Neural cell (in vitro differentiated cells): ENCODE measurements at regions not wholly inside any gene's neighbourhood (a gene's known extent, or its start where the extent isn't known, plus 50 kb on each side); places are given as distances from the start of the nearest gene placed in this dataset.

Experiments used
- H2AFZ ChIP-seq: fragments of 200-600, 300-800 bp; sonication (generic), shearing (Covaris generic); 2 replicates; pipeline ENCODE4 v1.6.0; 2014; ENCODE audit warnings: low read depth, mild to moderate bottlenecking, antibody characterized with exemption, low read length, moderate library complexity
- H3F3A ChIP-seq: fragments of 200-600 bp; shearing (Covaris generic); 2 replicates; pipeline ENCODE4 v1.6.1; 2016; ENCODE audit warnings: mild to moderate bottlenecking, moderate library complexity, mixed read lengths, antibody characterized with exemption, low read length; ENCODE audit not compliant: insufficient read depth, poor library complexity, severe bottlenecking
- H3K27ac ChIP-seq: fragments of 200-600, 300-800 bp; sonication (generic), shearing (Covaris generic); 2 replicates; pipeline ENCODE4 v1.5.1; 2014; ENCODE audit warnings: mild to moderate bottlenecking, low read length, moderate library complexity
- H3K27me3 ChIP-seq: fragments of 300-800, 200-600 bp; sonication (generic), shearing (Covaris generic); 2 replicates; pipeline ENCODE4 v1.6.0; 2014; ENCODE audit warnings: mild to moderate bottlenecking, low read depth, low read length, moderate library complexity; ENCODE audit not compliant: insufficient read depth
- H3K36me3 ChIP-seq: fragments of 300-800, 200-600 bp; sonication (generic), shearing (Covaris generic); 2 replicates; pipeline ENCODE4 v1.5.1; 2014; ENCODE audit warnings: mild to moderate bottlenecking, antibody characterized with exemption, low read length, moderate library complexity; ENCODE audit not compliant: insufficient read depth
- H3K4me2 ChIP-seq: fragments of 300-800, 200-600 bp; sonication (generic), shearing (Covaris generic); 2 replicates; pipeline ENCODE4 v1.6.0; 2014; ENCODE audit warnings: mild to moderate bottlenecking, low read length
- H3K4me3 ChIP-seq: fragments of 300-800, 200-600 bp; sonication (generic), shearing (Covaris generic); 2 replicates; pipeline ENCODE4 v1.5.1; 2014; ENCODE audit warnings: mild to moderate bottlenecking, low read length, moderate library complexity
- H3K79me2 ChIP-seq: fragments of 200-600 bp; shearing (Covaris generic); replicated peaks from 2 replicates; pipeline ENCODE4 v1.6.0; 2014; ENCODE audit warnings: mild to moderate bottlenecking, low read length, moderate library complexity; ENCODE audit not compliant: insufficient read depth
- H3K9ac ChIP-seq: fragments of 300-800, 200-600 bp; sonication (generic), shearing (Covaris generic); 2 replicates; pipeline ENCODE4 v1.6.1; 2016; ENCODE audit warnings: mild to moderate bottlenecking, low read length, mixed read lengths
- H3K9me2 ChIP-seq: fragments of 200-600 bp; shearing (Covaris generic); 2 replicates; pipeline ENCODE4 v1.6.1; 2016; ENCODE audit warnings: mild to moderate bottlenecking, low read length, mixed read lengths; ENCODE audit not compliant: insufficient read depth
- H3K9me3 ChIP-seq: fragments of 200-600, 300-800 bp; sonication (generic), shearing (Covaris generic); 2 replicates; pipeline ENCODE4 v1.6.1; 2016; ENCODE audit warnings: mild to moderate bottlenecking, mixed run types, low read length, moderate library complexity, mixed read lengths
- H4K20me1 ChIP-seq: fragments of 200-600 bp; shearing (Covaris generic); 2 replicates; pipeline ENCODE4 v1.6.1; 2016; ENCODE audit warnings: mild to moderate bottlenecking, mixed run types; ENCODE audit not compliant: insufficient read depth
- CTCF ChIP-seq: fragments of 450-650 bp; IDR thresholded peaks from 2 replicates; pipeline ENCODE4 v1.5.1; 2014; ENCODE audit warnings: antibody characterized with exemption, mild to moderate bottlenecking, moderate library complexity; ENCODE audit not compliant: poor library complexity, severe bottlenecking
- EP300 ChIP-seq: fragments of 450-650 bp; conservative IDR thresholded peaks from 2 replicates; pipeline ENCODE4 v1.6.1; 2014; ENCODE audit warnings: antibody characterized with exemption, mild to moderate bottlenecking, moderate library complexity; ENCODE audit not compliant: poor library complexity, severe bottlenecking
- EZH2 ChIP-seq: fragments of 200-600, 300-800 bp; shearing (Covaris generic), sonication (generic); IDR thresholded peaks from 2 replicates; pipeline ENCODE4 v1.6.1; 2014; ENCODE audit warnings: antibody characterized with exemption, low read length, borderline replicate concordance, mild to moderate bottlenecking; ENCODE audit not compliant: insufficient read depth, poor library complexity, severe bottlenecking
- MXI1 ChIP-seq: fragments of 450-650 bp; conservative IDR thresholded peaks from 2 replicates; pipeline ENCODE4 v1.6.1; 2014; ENCODE audit warnings: antibody characterized with exemption, mild to moderate bottlenecking; ENCODE audit not compliant: poor library complexity, severe bottlenecking
- POLR2AphosphoS5 ChIP-seq: IDR thresholded peaks from 2 replicates; pipeline ENCODE4 v1.6.1; 2012
- RAD21 ChIP-seq: fragments of 450-650 bp; conservative IDR thresholded peaks from 2 replicates; pipeline ENCODE4 v1.6.1; 2014; ENCODE audit warnings: antibody characterized with exemption, mild to moderate bottlenecking, moderate library complexity
- REST ChIP-seq: IDR thresholded peaks from 2 replicates; pipeline ENCODE4 v1.6.1; 2012; ENCODE audit warnings: borderline replicate concordance
- SMC3 ChIP-seq: fragments of 450-650 bp; conservative IDR thresholded peaks from 2 replicates; pipeline ENCODE4 v1.6.1; 2014; ENCODE audit warnings: antibody characterized with exemption, mild to moderate bottlenecking, moderate library complexity; ENCODE audit not compliant: poor library complexity
- TAF1 ChIP-seq: IDR thresholded peaks from 2 replicates; pipeline ENCODE4 v1.6.1; 2012; ENCODE audit warnings: low read depth

DNA sequence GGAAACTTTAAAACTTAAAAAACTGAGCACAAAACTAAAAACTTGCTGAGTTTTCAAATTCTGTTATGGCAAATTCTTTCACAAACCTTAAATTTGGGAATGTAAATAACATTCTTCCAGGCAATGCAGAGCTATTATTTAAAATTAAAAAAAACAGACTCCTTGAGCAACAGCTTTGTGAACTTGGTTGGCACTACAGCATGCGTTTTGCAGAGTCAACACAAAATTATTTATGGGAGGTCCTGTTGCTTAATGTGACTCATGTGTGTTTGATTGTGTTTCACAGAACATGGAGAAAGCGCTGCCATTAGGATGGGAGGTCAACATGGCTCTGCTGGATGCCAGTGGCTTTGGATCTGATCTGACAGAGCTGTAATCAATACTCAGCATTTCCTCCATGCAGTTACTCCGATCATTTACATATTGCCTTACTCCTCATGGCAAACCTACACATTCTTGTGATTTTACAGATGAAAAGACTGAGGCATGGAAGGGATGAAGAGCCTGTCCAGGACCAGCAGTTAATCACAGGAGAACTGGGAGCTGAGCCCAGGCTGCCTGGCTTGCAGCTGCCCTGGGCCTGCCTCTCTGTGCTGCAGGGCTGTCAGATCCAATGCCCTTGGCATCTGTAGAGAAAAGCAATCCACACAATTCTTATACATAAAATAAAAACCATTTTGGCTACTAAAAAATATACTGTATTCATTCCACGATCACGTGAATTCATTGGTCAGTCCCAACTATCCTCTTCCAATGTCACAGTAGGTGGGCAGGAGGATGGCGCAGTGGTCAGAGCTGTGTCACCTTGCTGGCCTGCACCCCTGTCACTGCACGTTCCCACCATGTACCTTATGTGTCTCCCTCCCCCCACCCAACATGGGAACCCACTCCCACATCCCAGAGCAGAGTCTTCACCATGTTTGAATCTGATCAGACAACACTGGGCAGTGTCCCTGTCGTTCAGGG lies 200.9 kb downstream of the CXCL12 start (continued):
- no peak for TF ChIP-seq EP300

DNA sequence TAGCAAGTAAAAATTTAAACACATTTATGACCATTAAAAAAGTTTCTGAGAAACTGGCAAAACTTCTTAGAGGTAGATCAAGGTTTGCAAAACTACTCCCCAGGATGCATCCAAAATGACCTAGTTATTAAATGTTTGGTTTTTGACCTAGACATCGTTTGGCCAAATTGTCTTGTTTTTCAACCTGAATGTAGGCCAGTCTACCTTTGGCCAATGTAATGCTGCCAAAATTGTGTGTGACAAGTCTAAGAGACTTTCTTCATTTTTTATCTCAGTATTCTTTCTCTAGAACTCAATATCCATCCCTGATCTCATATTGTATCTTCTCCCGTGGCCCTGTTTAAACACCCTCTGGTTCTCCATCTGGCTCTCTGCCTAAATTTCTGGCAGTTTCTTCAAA lies 202.0 kb downstream of the CXCL12 start:
- Histone ChIP-seq H3K27ac (no peak overlapping the region), H3K36me3 (no peaks in the 10 kb centered on the region), H3F3A (no peaks in the 10 kb centered on the region), H2AFZ (no peak overlapping the region), H3K4me3 (no peak overlapping the region), H3K79me2 (no peaks in the 10 kb centered on the region), H4K20me1 (no peaks in the 10 kb centered on the region), H3K9ac (no peak overlapping the region), H3K27me3 (no peaks in the 10 kb centered on the region), H3K4me2 (no peak overlapping the region), H3K9me2 (no peaks in the 10 kb centered on the region), H3K9me3 (no peaks in the 10 kb centered on the region)
- TF ChIP-seq SMC3 (no peak), CTCF (no peak), POLR2AphosphoS5 (no peak), EP300 (no peak), EZH2 (no peak), TAF1 (no peak), RAD21 (no peak), REST (no peak), MXI1 (no peak)

- Histone ChIP-seq H3K4me2 (no peak overlapping the region), H3K36me3 (no peaks in the 10 kb centered on the region), H3K4me3 (no peak overlapping the region), H3K27me3 (no peaks in the 10 kb centered on the region), H3K9me3 (no peaks in the 10 kb centered on the region), H3K9ac (no peak overlapping the region), H2AFZ (no peak overlapping the region), H3K27ac (no peak overlapping the region), H3K79me2 (no peaks in the 10 kb centered on the region), H3F3A (no peaks in the 10 kb centered on the region), H4K20me1 (no peaks in the 10 kb centered on the region), H3K9me2 (no peaks in the 10 kb centered on the region)
- no peak for TF ChIP-seq RAD21
- TF ChIP-seq EP300 = no peak
- no peak for TF ChIP-seq SMC3
Observed at GRCh38 chr10:44180321-44181168, 204.4 kb downstream of the CXCL12 start.
